BLaER1 (cell line): ENCODE measurements at regions not wholly inside any gene's neighbourhood (a gene's known extent, or its start where the extent isn't known, plus 50 kb on each side); places are given as distances from the start of the nearest gene placed in this dataset.

Experiments used
- H3K27ac ChIP-seq: shearing (Covaris generic); formaldehyde crosslinking; 2 replicates; pipeline ENCODE4 v1.8.1; 2022
- H3K27me3 ChIP-seq: shearing (Covaris generic); formaldehyde crosslinking; 2 replicates; pipeline ENCODE4 v1.8.1; 2022
- H3K36me3 ChIP-seq: shearing (Covaris generic); formaldehyde crosslinking; 2 replicates; pipeline ENCODE4 v1.8.1; 2022
- H3K4me1 ChIP-seq: shearing (Covaris generic); formaldehyde crosslinking; 2 replicates; pipeline ENCODE4 v1.8.1; 2022
- H3K4me2 ChIP-seq: shearing (Covaris generic); formaldehyde crosslinking; 2 replicates; pipeline ENCODE4 v1.8.1; 2022
- H3K4me3 ChIP-seq: shearing (Covaris generic); formaldehyde crosslinking; 2 replicates; pipeline ENCODE4 v1.8.1; 2022
- H3K9ac ChIP-seq: shearing (Covaris generic); formaldehyde crosslinking; 2 replicates; pipeline ENCODE4 v1.8.1; 2022
- H3K9me3 ChIP-seq: shearing (Covaris generic); formaldehyde crosslinking; 2 replicates; pipeline ENCODE4 v1.8.1; 2022
- H4K20me1 ChIP-seq: shearing (Covaris generic); formaldehyde crosslinking; 2 replicates; pipeline ENCODE4 v1.8.1; 2022
- Cebpa-rat ChIP-seq: shearing (Covaris generic); IDR thresholded peaks from 2 replicates; pipeline ENCODE4 v1.8.1; 2022

DNA sequence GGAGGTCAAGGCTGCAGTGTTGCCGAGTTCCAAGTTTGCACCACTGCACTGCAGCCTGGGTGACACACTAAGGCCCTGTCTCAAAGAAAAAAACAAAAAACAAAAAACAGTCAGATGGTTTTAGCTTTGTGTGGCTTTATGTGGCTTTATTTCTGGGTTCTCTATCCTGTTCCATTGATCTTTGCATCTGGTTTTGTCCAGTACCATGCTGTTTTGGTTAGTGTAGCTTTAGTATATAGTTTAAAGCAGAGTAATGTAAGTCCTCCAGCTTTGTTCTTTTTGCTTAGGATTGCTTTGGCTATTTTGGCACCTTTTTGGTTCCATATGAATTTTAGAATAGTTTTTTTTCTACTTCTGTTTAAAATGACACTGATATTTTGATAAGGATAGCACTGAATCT, 225.5 kb downstream of the HDGFL1 start:
- no peaks in the 10 kb centered on the region for H4K20me1 ChIP-seq
- no peak overlapping the region for H3K4me3 ChIP-seq
- no peak overlapping the region for H3K27ac ChIP-seq
- H3K4me2 ChIP-seq: no peak overlapping the region
- H3K4me1 ChIP-seq: no peaks in the 10 kb centered on the region
- no peak for TF ChIP-seq Cebpa-rat
- H3K9me3 ChIP-seq: peaks cover 14% of the 10 kb centered on the region
- H3K9ac ChIP-seq: no peak overlapping the region
- H3K27me3 ChIP-seq: no peaks in the 10 kb centered on the region
- H3K36me3 ChIP-seq: no peaks in the 10 kb centered on the region

DNA sequence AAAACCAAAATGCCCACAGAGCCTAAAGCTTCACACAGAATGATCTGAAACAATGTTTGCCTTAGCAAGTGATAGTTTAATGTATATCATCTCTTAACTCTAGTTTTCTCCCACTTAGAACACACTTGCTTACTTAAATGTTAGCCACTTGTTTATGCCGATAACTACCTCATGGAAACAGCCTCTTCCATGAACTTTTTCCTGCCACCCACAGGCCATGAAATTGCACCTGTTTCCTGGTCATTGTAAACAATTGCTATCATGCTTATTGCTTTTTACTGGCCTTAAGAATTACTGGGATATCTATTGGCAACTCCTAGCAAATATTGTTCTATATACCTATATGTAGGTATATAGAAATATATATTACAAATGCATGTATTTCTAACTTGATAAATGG, 231.1 kb downstream of the HDGFL1 start:
- no peak overlapping the region for H3K4me2 ChIP-seq
- peaks cover 1% of the 10 kb centered on the region for H3K9me3 ChIP-seq
- H3K4me1 ChIP-seq: no peaks in the 10 kb centered on the region
- no peak for TF ChIP-seq Cebpa-rat
- H3K36me3 ChIP-seq: no peaks in the 10 kb centered on the region
- no peaks in the 10 kb centered on the region for H3K27me3 ChIP-seq
- no peak overlapping the region for H3K27ac ChIP-seq
- H3K4me3 ChIP-seq: no peak overlapping the region
- H3K9ac ChIP-seq: no peak overlapping the region
- no peaks in the 10 kb centered on the region for H4K20me1 ChIP-seq

DNA sequence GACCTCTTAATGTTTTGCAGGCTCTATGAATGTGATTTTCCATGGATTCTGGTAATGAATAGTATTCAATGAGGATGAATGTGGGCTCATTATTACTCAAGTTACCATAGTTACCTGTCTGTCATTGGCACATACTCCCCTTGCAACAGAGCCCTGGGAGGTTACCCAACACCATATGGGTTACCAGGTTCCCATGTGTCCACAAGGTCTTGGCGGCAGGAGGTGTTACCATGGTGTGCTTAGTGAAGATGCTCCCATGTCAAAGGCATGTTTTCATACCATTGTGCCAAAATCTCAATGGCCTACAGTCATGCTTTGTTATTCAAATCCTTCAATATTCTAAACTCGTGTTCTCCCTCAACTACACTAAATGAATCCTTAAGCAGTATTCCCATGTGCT, 232.5 kb downstream of the HDGFL1 start:
- no peak overlapping the region for H3K9ac ChIP-seq
- no peak overlapping the region for H3K4me3 ChIP-seq
- no peaks in the 10 kb centered on the region for H3K4me1 ChIP-seq
- no peaks in the 10 kb centered on the region for H3K9me3 ChIP-seq
- H3K4me2 ChIP-seq: no peak overlapping the region
- H3K27ac ChIP-seq: no peak overlapping the region
- TF ChIP-seq Cebpa-rat: no peak
- no peaks in the 10 kb centered on the region for H4K20me1 ChIP-seq
- H3K36me3 ChIP-seq: no peaks in the 10 kb centered on the region
- no peaks in the 10 kb centered on the region for H3K27me3 ChIP-seq

DNA sequence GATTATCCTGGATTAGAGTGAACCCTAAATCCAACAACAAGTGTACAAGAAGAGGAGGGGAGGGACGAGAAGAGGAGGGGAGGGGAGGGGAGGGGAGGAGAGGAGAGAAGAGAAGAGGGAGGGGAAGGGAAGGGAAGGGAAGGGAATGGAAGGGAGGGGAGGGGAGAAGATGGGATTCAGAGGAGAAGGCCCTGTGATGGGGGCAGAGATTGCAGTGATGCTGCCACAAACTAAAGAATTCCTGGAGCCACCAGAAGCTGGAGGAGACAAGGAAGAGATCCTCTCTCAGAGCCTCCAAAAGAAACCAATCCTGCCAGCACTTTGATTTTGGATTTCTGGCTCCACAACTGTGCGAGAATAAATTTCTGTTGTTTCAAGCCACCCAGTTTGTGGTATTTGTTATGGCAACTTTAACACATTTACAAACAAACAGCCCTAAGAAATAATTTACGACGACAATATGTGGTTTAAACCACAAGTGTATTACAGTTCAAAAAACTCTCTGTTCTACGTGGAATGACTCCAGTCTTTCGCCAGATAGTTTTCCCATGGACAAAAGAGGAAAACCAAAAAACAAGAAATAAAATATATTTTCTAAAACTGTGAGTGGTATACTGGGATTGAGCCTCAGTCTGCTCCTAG, 235.4 kb downstream of the HDGFL1 start:
- Histone ChIP-seq H3K36me3 (no peaks in the 10 kb centered on the region), H3K27ac (no peak overlapping the region), H4K20me1 (no peaks in the 10 kb centered on the region), H3K9ac (no peak overlapping the region), H3K4me2 (no peak overlapping the region), H3K27me3 (no peaks in the 10 kb centered on the region), H3K4me1 (no peaks in the 10 kb centered on the region), H3K9me3 (no peaks in the 10 kb centered on the region), H3K4me3 (no peak overlapping the region)
- no peak for TF ChIP-seq Cebpa-rat

DNA sequence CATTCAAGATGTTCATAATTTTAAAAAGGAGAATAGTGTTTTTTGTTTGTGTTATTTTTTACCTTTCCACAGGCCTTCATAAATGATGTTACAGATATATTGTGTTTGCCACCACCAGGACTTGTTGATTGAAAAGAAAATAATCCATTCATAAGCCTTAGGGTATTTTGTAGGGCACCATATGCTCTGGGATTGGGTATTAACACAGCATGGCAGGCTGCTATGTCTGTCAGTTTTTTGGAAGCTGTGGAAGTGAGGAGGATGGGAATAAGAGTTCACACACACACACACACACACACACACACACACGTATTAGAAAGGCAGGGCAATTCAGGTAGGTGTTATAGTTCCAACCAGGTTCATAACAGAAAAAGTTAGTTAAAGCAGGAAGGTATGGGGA, 237.9 kb downstream of the HDGFL1 start:
- TF ChIP-seq Cebpa-rat: no peak
- Histone ChIP-seq H3K36me3 (no peaks in the 10 kb centered on the region), H3K9me3 (no peaks in the 10 kb centered on the region), H3K4me1 (no peaks in the 10 kb centered on the region), H3K9ac (no peak overlapping the region), H3K4me3 (no peak overlapping the region), H3K4me2 (no peak overlapping the region), H4K20me1 (no peaks in the 10 kb centered on the region), H3K27ac (no peak overlapping the region), H3K27me3 (no peaks in the 10 kb centered on the region)

DNA sequence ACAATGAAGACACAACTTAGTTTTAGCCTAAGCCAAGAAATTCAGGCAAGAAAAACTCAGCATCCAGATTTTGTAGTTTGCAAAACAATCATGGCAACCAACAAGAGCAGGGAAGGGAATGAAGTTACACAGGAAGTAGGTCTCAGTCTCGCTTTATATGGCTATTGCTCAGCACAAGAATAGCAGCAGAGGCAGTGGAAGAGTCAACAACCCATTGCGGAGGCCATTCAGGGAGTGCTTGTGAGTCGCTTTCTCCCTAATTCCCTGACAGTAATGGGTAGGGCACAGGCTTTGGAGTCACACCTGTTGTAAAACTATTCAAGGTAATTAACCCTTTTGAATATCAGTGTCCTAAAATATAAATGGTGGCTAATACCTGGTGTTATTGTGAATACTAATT, 238.5 kb downstream of the HDGFL1 start:
- H3K27me3 ChIP-seq: no peaks in the 10 kb centered on the region
- H3K4me2 ChIP-seq: no peak overlapping the region
- H3K36me3 ChIP-seq: no peaks in the 10 kb centered on the region
- no peak overlapping the region for H3K27ac ChIP-seq
- no peak overlapping the region for H3K4me3 ChIP-seq
- H3K9ac ChIP-seq: no peak overlapping the region
- no peak for TF ChIP-seq Cebpa-rat
- no peaks in the 10 kb centered on the region for H3K4me1 ChIP-seq
- no peaks in the 10 kb centered on the region for H4K20me1 ChIP-seq
- no peaks in the 10 kb centered on the region for H3K9me3 ChIP-seq

DNA sequence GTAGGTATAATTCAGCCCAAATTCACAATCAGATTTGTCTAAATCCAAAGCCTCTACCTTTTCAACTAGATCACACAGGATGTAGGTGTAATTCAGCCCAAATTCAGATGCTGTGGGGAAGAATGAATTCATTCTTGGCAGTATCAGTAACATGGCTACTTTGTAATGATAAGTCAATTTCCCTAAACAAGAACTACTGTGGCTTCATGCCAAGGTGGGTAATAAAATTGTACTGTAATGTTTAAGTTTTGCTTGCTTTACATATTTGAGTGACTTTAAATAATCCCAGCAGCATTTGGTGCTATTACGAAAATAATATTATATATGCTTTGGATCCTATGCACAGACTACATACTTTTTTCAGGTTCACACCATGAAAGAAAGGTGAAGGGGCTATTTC, 239.1 kb downstream of the HDGFL1 start:
- no peak overlapping the region for H3K27ac ChIP-seq
- H3K4me2 ChIP-seq: no peak overlapping the region
- H3K9me3 ChIP-seq: no peaks in the 10 kb centered on the region
- TF ChIP-seq Cebpa-rat: no peak
- H3K4me3 ChIP-seq: no peak overlapping the region
- H3K9ac ChIP-seq: no peak overlapping the region
- H3K4me1 ChIP-seq: no peaks in the 10 kb centered on the region
- H3K36me3 ChIP-seq: no peaks in the 10 kb centered on the region
- no peaks in the 10 kb centered on the region for H4K20me1 ChIP-seq
- no peaks in the 10 kb centered on the region for H3K27me3 ChIP-seq

DNA sequence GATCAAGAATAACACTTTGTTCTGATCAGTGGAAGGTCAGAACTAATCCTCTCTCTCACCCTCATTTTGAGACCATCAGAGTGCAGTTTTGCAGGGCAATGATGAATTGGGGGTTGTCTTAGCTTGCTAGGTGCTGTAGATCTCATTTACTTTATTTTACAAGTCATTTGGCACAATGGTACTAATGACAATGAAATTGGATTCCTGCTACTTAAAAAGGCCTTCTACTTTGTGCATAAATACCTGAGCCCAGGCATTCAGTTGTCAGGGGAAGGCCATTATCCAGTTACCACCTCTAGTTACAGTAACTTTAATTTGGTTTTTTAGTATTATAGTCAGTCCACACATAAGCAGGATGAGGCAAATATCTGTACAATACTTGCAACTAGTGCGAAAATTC, 240.0 kb downstream of the HDGFL1 start:
- no peaks in the 10 kb centered on the region for H3K4me1 ChIP-seq
- no peak overlapping the region for H3K27ac ChIP-seq
- no peaks in the 10 kb centered on the region for H3K27me3 ChIP-seq
- no peak overlapping the region for H3K4me3 ChIP-seq
- no peak overlapping the region for H3K9ac ChIP-seq
- H4K20me1 ChIP-seq: no peaks in the 10 kb centered on the region
- no peak overlapping the region for H3K4me2 ChIP-seq
- no peaks in the 10 kb centered on the region for H3K9me3 ChIP-seq
- TF ChIP-seq Cebpa-rat: no peak
- no peaks in the 10 kb centered on the region for H3K36me3 ChIP-seq

DNA sequence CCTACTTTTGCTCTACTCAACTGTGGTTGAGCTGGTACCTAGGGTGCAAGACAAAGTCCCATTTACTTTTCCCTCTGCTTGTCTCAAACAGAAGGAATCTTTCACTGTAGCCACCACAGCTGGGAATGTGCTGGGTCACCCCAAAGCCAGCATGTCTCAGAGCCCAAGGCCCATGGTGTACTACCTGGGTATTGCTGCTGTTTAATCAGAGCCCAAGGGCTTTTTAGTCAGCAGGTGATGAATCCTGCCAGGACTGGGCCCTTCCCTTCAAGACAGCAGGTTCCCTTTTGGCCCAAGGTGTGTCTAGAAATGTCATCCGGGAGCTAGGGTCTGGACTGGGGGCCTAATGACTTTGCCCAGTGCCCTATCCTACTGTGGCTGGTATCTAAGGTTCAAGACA, 249.8 kb downstream of the HDGFL1 start:
- Histone ChIP-seq H3K4me2 (no peak overlapping the region), H3K4me3 (no peak overlapping the region), H3K4me1 (no peaks in the 10 kb centered on the region), H3K9me3 (peaks cover 8% of the 10 kb centered on the region; the same call in 1 of the 2 replicates), H3K36me3 (no peaks in the 10 kb centered on the region), H3K27ac (no peak overlapping the region), H3K27me3 (no peaks in the 10 kb centered on the region), H3K9ac (no peak overlapping the region), H4K20me1 (no peaks in the 10 kb centered on the region)
- no peak for TF ChIP-seq Cebpa-rat

DNA sequence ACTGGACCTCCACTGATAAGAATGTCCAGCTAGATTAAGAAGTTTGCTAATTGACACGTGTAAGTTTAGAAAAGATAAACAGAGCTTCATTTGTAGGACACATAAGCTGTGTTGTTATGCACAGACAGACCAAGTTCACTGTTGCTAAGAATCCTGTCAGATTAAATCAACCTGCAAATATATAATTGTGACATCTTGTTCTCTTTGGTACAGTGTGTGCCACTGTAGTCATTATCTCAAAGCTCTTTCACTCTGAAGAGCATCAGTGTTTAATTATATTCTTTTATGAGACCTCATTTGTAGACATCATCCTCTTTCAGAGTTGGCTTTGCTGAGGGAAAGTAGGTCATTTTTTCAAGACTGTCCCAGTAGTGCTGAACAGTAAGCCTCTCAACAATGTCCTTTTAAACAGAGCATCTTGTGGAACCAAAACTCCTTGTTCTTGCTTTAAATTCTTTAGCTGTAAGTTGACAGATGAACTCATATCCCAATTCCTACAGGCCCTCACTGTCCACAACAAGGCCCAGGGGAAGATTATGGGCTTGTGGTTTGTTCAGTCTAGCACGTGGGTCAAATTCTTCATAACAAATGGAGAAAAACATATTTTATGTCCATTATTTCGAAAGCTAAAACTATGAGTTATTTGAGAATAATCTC, 252.4 kb downstream of the HDGFL1 start:
- no peak overlapping the region for H3K4me3 ChIP-seq
- H4K20me1 ChIP-seq: no peaks in the 10 kb centered on the region
- H3K27ac ChIP-seq: no peak overlapping the region
- H3K9me3 ChIP-seq: peaks cover 8% of the 10 kb centered on the region; the same call in 1 of the 2 replicates
- no peak overlapping the region for H3K4me2 ChIP-seq
- TF ChIP-seq Cebpa-rat: no peak
- peaks cover 5% of the 10 kb centered on the region; the same call in 1 of the 2 replicates for H3K4me1 ChIP-seq
- H3K27me3 ChIP-seq: no peaks in the 10 kb centered on the region
- H3K9ac ChIP-seq: no peak overlapping the region
- no peaks in the 10 kb centered on the region for H3K36me3 ChIP-seq
